Colonic mucosa (tissue), 4 donors: ENCODE measurements at regions not wholly inside any gene's neighbourhood (a gene's known extent, or its start where the extent isn't known, plus 50 kb on each side); places are given as distances from the start of the nearest gene placed in this dataset.

ENCODE experiments used
- DNase-seq: peaks from one replicate; pipeline ENCODE4 v3.0.0-alpha.2; 2020
- H3K27ac ChIP-seq: fragments of 200-600 bp; one replicate; pipeline ENCODE4 v1.8.0; 2021
- H3K27me3 ChIP-seq: fragments of 200-600 bp; one replicate; pipeline ENCODE4 v1.8.0; 2021
- H3K36me3 ChIP-seq: fragments of 200-600 bp; one replicate; pipeline ENCODE4 v1.8.0; 2021
- H3K4me1 ChIP-seq: fragments of 200-600 bp; one replicate; pipeline ENCODE4 v1.8.0; 2021; ENCODE audit warnings: mild to moderate bottlenecking
- H3K4me3 ChIP-seq: fragments of 200-600 bp; one replicate; pipeline ENCODE4 v1.8.0; 2021
- H3K9ac ChIP-seq, 2 donors: one replicate each; pipeline ENCODE4 v1.7.0; 2013; ENCODE audit warnings: control low read depth in 2 of 2, low read depth in 2 of 2, low read length in 2 of 2
- H3K9me3 ChIP-seq: fragments of 200-600 bp; one replicate; pipeline ENCODE4 v1.8.0; 2021
- CTCF ChIP-seq: fragments of 200-600 bp; IDR thresholded peaks from one replicate; pipeline ENCODE4 v1.8.0; 2022; ENCODE audit warnings: antibody characterized with exemption, mild to moderate bottlenecking
- intact Hi-C: fragments of 100-400 bp; cut with DNase I; formaldehyde crosslinking; loops from one replicate; pipeline ENCODE4 v1.14.1; 2022
- donor health status: healthy.
- donor health status: DM: no; HTN: no; CAD: no.
- donor health status: DM: no; HTN: no; CAD: no.

- no peaks in the 10 kb centered on the region for H3K27me3 ChIP-seq
- no peaks in the 10 kb centered on the region for H3K36me3 ChIP-seq
These were observed 336.9 kb upstream of the RAB6C start for GRCh38 chr2:129642526-129643043.

GRCh38 chr2:129645335-129645734, 334.1 kb upstream of the RAB6C start:
- no peaks in the 10 kb centered on the region for H3K9me3 ChIP-seq
- no peaks in the 10 kb centered on the region for H3K27me3 ChIP-seq
- H3K4me3 ChIP-seq, result no peak overlapping the region
- no peaks in the 10 kb centered on the region for H3K4me1 ChIP-seq
- H3K27ac ChIP-seq, result no peak overlapping the region
- no peak for DNase-seq
- no peaks in the 10 kb centered on the region for H3K36me3 ChIP-seq
- no peak overlapping the region for H3K9ac ChIP-seq
- no peak for TF ChIP-seq CTCF
- intact Hi-C loops, result no loop called here

More at GRCh38 chr2:129642526-129643043, 336.9 kb upstream of the RAB6C start:
- H3K27ac ChIP-seq, result no peak overlapping the region
- no peak for TF ChIP-seq CTCF
- no peaks in the 10 kb centered on the region for H3K9me3 ChIP-seq
- H3K4me3 ChIP-seq, result no peak overlapping the region
- no peak for DNase-seq
- no peak overlapping the region for H3K9ac ChIP-seq
- no peaks in the 10 kb centered on the region for H3K4me1 ChIP-seq
- intact Hi-C loops, result no loop called here

- Histone ChIP-seq H3K27me3 (no peaks in the 10 kb centered on the region), H3K9me3 (no peaks in the 10 kb centered on the region), H3K4me3 (no peak overlapping the region), H3K4me1 (no peaks in the 10 kb centered on the region), H3K9ac (no peak overlapping the region), H3K27ac (no peak overlapping the region), H3K36me3 (no peaks in the 10 kb centered on the region)
- TF ChIP-seq CTCF, result no peak
- DNase-seq, result no peak
- intact Hi-C loops, result no loop called here
These were observed 333.4 kb upstream of the RAB6C start for GRCh38 chr2:129646107-129646506.

GRCh38 chr2:129653246-129653645, 326.2 kb upstream of the RAB6C start:
- Histone ChIP-seq H3K4me1 (no peaks in the 10 kb centered on the region), H3K9ac (no peak overlapping the region), H3K36me3 (no peaks in the 10 kb centered on the region), H3K27me3 (no peaks in the 10 kb centered on the region), H3K27ac (no peak overlapping the region), H3K4me3 (no peak overlapping the region), H3K9me3 (no peaks in the 10 kb centered on the region)
- intact Hi-C loops, result no loop called here
- no peak for DNase-seq
- no peak for TF ChIP-seq CTCF

GRCh38 chr2:129654331-129654730, 325.1 kb upstream of the RAB6C start:
- Histone ChIP-seq H3K36me3 (no peaks in the 10 kb centered on the region), H3K4me1 (no peaks in the 10 kb centered on the region), H3K27me3 (no peaks in the 10 kb centered on the region), H3K4me3 (no peak overlapping the region), H3K9ac (no peak overlapping the region), H3K27ac (no peak overlapping the region), H3K9me3 (no peaks in the 10 kb centered on the region)
- no peak for TF ChIP-seq CTCF
- DNase-seq, result no peak
- intact Hi-C loops, result no loop called here
